GM19351 (cell line): ENCODE measurements at regions not wholly inside any gene's neighbourhood (a gene's known extent, or its start where the extent isn't known, plus 50 kb on each side); places are given as distances from the start of the nearest gene placed in this dataset.

Experiments
- ATAC-seq: cut with Tn5 transposase; IDR thresholded peaks from one replicate; pipeline ENCODE4 v1.9.1; 2021; ENCODE audit warnings: mild to moderate bottlenecking, moderate library complexity; ENCODE audit not compliant: unreplicated experiment

DNA sequence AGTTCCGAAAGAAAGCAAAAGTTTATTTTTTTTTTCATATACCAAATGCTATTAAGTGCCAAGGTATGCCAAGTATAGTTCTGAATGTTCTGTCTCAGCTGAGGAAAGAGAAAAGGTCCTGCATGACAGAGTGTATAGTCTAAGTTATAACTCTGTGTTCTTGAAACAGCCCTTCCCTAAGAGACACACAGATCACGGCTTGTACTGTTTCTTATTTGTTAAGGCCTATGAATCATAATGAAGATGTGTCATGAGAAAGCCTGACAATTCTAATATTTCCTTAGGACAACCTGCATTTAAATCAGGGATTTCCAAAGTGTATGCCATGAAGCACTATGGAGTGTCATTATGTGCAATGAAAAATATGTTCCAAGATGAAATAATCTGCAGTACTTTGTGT, 538.7 kb upstream of the CDH4 start:
- ATAC-seq = no peak

DNA sequence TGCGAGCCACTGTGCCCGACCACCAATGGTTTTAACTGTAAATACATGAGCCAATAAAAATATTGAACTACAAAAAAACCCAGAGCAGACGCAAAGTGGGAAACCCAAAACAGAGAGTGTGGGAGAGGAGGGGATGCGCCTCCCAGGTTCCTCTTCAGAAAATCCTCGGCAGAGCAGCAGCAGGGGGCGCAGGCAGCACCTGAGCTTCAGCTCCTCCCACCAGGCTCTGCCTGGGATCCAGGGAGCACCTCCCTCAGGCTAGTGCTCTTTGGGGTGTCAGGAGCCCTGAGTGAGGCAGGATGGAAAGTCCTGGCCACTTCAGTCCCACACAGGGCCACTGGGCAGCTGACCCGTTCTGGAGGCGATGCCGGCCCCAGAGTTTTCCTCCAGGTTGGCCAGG, 536.9 kb upstream of the CDH4 start:
- ATAC-seq = no peak

DNA sequence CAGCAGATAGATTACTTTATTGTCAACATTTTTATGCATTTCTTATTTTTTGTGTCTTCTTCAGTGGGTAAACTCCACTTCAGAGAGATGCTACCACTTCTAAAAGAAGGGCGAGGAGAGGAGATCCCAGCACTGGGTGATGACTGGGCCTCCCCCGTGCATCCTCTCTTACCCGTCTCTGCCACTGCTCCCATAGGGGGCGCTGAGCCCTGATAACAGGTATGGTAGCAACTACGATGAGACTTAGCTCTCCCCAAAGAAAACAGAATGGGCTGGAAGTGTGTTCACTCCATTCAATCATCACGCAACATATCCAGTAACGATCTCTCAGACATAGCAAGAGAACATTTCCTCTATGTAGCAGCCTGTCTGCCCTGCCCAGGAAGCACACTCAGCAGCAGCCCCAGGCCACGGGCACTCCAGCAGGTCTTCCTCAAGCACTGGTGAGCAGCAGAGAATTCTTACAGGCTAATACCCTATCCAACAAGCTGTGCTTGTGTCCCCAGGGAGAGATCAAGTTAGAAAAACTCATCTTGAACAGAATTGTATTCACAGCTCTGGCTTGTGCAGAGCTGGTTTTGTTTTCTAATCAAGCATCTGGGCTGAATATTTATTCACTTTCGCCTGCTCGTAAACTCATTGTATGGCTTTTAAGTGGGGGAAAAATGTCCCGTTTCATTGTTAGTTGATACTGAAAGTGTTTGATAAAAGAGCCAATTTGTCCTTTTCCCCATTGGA, 533.1 kb upstream of the CDH4 start:
- no peak for ATAC-seq

DNA sequence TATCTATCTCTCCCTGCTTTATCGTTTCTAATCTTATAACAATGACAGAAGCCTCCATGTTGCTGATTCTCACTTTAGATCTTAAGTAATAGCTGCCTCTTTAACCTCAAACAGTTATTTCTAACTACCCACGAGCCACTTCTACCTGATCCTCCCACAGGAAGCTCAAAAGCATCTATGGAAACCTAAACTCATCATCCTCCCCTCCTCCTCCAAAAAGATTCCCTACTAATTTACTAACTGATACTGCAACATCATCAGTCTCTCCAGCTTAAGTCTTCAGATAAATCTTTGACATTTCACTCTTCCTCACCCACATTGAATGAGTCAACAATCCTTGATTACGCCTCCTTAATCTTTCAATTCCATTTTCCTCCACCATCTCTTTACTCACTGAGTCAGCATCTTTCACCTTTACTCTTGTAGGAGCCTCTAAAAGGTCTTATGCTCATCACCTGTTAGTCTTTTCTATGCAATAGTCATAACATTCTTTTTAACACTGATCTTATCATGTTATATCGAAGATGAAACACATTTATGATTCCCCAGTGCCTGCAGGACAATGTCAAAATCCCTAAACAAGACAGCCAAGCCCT, 526.7 kb upstream of the CDH4 start:
- no peak for ATAC-seq

DNA sequence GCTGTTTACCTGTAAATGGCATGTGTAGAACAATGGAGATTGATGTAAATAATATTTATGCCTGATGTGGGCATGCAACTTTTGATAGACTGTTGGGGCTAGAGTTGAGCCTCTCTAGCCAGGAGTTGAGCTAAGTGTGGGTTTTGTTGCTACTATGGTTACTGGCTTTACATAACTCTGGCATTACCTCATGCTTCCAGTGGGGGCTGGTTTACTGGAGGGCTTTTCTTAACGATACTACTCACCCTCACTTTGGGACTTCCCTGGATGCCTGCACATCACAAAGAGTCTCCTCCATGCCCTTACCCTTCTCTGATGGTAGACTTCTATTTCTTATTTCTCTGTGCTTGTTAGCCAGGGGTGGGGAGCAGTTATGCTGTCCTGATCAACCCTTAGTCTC, 524.6 kb upstream of the CDH4 start:
- no peak for ATAC-seq

DNA sequence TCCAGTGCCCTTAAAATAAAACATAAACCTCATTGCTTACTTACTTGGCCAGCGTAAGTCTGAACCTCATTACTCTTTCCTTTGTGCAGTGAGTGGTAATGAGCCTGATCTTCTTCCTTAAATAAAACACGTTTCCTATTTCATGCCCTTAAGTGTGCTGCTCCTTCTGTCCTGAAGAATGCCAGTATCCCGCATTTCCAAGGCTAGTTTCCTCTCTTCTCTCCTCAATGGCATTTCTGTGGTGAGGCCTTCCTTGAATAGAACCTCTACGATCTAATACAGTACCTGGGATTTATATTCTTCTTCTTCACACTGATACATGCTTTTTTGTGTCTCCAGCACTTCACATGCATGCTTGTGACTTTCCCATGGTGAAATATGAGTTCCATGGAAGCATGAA, 523.4 kb upstream of the CDH4 start:
- ATAC-seq = no peak

DNA sequence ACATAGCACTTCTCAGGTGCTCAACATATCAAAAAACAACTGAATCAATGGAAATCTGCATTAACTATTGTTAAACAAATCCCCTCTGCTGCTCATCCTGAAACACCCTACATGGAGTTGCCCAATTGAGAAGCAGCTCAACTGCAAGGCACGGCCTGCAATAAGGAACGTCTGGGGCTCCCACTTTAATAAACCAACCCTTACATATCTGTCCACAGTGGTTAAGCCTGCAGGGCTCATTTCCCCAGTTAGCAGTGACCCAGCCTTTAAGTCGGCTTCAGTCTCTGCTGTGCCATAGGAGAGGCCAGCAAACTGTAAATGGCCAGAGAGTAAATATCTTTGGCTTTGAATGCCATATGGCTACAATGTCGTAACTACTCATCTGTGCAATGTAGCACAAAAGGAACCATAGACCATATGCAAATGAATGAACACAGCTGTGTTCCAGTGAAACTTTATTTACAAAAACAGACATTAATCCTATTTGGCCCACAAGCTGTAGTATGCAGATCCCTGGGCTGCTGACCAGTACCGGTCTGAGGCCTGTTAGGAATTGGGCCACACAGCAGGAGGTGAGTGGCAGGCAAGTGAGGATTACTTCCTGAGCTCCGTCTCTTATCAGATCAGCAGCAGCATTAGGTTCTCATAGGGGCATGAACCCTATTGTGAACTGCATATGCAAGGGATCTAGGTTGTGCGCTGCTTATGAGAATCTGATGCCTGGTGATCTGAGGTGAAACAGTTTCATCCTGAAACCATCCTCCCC, 522.7 kb upstream of the CDH4 start:
- no peak for ATAC-seq

DNA sequence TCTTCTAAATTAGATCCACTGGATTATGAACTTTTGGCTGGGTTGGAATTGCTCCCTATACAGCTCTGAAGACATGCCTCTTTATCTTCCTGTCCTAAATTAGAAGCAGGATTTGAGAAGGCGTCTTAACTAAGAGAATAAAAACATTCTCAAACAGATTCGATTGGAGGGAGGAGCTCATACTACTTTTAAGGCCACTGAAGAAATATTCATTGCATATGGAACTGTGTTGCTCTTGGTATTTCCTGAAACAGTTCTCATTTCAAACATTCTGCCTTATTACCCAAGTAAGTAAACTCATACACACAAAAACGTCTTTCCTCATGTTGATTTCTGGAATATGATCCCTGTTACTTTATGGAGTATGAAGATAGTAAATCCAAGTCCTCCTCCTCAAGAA, 519.7 kb upstream of the CDH4 start:
- ATAC-seq = no peak

DNA sequence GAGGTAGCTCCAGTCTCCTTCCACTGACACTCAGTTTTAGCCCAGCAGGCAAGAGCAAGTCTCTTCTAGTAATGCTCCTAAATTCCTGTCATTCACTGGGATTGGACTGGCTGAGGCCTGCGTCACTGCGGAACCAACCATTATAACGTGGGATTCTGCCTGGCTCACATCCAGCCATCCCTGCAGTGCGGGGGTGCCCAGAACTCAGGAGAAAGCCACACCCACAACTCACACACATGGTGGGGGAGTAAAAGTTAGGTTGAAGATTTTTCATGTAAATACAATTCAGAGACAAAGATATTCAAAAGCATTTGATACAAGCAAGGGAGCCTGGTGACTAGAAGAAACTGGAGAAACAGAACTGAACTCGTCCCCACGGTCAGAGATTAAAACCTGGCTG, 504.0 kb upstream of the CDH4 start:
- ATAC-seq = no peak

DNA sequence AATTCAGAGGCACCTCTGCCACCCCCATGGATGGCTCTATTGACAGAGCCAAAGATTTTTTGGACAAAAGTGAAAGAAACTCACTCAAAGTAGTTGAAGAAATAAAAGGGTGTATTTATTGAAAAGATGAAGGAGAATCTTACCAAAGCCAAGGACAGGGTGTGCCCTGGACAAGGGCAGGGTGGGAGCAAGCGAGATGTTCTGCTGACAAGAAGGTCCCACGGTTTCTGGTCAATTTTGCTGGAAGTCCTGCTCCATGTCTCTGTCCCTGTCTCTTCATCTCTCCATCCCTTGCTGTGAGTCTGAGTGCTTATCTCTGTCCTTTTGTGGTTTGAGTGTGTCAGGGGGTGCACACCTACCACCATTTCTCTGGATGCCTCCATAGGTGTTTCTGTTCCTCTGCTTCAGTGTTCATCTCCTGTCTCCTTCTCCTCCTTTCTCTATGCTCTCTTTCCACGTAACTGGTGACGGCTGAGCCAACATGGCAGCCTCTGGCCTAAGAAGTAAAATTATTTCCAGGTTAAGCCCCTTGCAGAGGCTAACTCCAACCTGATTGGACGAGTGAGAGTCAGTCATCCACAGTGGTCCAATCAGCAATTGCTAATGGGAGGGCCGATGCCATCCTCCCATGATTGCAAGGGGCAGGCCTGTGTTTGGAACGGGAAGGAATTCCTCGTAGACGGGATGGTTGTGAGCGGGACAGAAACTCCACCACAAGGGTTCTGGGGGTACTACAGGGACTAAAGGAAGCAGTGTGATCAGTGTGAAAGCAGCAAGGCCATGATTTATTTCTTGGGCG, 502.1 kb upstream of the CDH4 start:
- ATAC-seq = no peak

DNA sequence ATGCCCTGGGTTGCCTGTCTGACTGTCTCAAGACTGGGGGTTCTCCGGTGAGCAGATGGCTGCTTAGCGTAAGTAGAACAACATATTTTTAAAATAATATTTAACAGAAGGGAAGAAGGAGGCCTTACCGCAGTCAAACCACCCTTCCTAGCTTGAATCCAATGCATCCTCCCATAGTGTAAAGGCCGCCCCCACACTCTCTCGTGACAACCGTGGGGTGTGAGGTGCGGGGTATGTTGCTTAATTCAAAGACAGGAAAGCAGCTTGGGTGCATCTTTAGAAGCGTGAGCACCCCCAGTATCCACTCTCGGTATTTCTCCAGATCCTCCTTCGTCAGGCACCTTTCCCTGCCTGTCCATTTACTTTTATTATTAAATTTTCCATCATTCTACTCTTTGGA, 501.2 kb upstream of the CDH4 start:
- ATAC-seq = no peak

DNA sequence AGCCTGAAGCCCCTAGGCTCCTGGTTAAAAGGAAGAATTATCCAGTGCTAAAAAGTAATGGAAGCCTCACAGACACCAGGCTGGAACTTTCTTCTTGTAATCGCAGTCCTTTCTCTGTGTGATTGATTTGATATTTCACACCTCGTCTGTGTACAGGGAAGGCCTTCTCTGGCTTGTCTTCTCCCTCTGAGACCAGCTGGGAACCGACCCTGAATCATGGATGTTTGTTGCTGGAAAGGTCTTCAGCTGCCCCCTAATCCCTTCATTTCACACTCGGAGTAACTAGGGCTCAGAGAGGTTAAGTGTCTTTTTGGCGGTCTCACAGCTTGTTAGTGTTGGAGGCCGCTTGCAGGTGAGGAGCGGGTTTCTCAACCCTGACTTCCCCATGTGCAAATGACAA, 500.2 kb upstream of the CDH4 start:
- ATAC-seq = no peak

DNA sequence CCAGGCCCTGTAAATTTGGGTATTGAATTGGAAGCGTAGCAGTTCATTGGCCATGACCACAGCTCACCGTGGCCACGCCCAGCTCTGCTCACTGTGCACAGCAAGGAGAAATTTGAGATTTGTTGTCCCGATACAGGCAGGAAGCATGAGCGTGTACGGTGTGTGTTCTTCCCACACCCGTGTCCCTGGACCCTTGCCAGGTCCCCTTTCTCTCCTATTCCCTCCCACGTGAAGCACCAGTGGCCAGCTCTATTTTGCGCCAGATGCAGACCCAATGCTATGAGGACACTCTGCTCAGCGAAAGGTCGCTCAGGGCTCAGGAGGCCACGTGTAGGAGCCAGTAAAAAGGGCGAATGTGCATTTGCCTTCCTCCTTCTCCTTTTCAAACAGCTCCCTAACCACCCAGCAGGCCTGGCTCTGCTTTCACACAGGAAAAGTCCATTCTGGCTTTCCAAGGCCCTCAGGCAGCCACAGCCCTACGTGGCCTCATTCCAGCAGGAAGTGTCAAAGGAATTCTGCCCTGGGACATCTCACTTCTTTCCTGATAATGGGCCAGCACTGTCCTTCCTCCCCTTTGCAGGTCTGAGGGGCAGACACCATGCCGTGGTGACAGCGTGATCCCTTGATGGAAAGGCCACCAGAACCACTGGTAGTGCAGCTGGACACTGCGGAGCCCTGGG, 499.2 kb upstream of the CDH4 start:
- ATAC-seq = no peak

DNA sequence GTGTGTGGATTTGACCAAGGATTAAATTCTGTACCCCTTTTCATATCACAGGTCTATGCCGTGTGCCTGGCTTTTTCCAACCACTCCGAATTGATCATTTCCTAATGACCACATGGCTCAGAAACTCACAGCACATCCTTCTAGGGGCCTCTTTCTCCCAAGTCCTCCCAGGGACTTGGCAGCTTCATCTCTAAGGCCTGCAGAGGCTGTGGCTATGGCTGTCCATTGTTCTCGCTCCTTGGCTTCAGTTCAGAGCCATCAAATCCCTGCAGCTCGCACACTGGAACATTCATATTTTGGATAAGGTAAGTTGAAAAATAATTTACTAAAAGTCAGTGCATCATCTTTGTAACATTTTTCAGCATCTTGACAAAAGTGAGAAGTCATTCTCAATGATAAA, 497.2 kb upstream of the CDH4 start:
- no peak for ATAC-seq

DNA sequence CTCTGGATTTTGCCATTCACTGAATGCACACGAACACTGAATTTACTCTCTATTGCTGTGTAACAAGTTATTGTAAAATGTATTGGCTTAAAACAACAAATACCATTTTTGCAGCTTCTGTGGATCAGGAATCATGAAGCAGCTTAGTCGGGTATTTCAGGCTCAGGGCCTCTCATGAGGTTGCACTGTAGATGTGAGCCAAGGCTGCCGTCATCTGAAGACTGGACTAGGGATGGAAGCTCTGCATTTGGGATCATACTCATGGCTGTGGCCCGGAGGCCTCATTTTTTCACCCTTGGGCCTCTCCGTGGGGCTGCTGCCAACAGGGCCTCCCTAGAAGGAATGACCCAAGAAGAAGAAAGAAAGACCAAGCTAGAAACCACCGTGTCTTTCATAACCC, 492.4 kb upstream of the CDH4 start:
- no peak for ATAC-seq

DNA sequence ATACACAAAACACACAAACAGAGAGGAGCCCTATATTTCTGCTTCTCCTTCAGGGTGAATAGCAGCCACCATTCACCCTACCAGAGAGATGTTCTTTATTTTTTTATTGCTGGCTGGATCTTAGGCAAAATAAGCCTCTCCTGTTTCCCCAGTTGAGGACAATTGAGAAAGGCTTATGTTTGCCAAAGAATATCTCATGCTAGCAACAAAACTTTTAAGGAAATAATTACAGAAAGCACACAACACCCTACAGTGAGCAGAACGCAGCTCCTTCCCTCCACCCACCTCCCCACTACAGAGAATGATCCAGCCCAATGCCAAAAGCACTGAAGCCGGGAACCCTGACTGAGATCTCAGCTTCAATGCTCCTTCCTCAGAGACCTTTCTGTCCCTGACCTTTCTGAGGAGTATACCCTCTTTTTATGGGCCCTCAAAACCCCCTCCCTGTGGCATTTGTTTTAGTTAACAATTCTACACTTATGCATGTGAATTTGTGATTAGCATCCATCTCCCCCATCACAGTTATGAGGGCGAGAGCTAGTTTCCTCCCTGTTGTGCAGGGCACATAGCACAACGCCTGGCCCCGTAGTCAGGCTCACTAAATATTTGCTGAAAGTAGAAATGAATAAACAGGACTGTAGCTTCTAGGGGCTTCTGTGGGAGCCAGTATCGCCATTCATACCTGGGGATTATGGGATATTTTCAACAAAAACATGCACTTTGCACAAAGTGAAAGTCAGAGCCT, 491.6 kb upstream of the CDH4 start:
- ATAC-seq = no peak

DNA sequence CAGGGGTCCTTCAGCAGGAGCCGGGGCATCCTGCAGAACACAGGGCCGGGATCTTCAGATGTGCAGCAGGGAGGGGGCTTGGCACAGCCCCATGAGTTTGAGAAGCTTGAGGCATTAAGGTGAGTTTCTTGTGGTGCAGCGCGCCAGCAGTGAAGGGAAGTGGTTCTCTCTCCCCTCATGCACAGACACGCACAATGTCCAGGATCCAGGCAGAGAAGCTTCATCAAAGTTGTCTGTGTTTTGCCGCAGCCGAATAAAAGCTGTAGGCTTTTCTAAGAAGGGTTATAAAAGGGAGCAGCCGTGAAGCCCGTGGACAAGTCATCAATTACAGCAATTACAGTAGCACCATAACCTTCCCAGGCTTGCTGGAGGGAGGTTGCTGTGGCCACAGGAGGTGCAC, 491.0 kb upstream of the CDH4 start:
- no peak for ATAC-seq

DNA sequence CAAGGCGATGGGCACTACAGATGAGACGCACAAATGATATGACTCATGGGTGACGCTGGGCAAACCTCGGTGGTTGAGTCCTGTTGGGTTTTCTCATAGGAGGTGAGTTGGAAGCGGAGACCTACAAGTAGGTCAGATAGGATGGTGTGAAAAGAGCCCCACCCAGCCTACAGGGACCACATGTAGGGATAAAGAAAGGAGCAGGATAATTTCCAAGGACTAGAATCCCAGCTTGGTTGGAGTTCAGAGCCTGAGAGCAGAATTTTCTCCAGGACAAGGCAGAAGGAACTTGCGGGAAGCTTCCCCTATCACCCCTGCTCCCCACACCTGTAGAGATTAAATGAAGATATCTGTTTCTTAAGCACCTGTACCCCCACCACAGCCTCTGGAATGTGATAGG, 489.7 kb upstream of the CDH4 start:
- ATAC-seq = no peak

DNA sequence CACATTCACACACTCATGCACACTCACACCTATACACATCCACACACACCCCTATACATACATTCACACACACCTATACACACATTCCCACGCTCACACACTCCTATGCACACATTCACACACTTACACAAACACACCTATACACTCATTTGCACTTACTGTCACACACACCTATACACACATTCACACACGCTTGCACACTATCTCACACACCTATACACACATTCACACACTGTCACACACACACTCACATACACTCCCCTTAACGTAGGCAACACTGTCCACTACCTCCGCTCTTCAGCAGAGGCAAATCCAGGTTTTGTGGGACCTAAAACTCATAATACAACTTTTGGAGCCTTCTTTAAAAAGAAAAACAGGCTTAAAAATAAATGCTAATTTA, 487.7 kb upstream of the CDH4 start:
- ATAC-seq = no peak

DNA sequence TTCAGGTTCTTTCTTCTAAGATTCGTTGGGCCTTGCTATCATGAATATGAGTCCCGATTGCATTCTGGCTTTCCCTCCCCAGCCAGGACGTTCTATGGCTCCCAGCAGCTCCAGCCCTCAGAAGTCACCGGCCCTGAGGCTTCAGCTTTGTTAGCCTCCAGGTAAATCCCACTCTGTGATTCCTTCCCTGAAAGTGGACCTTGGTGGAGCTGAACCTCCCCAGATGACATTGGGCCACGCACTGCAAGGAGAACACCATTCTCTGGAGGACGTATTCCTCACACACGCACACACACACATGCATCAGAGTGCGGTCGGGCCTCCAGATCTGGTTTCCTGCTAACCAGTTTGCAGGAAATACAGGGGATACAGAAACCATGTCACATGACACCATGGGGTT, 487.3 kb upstream of the CDH4 start:
- ATAC-seq = no peak
